Endothelial cell (in vitro differentiated cells): ENCODE measurements at regions not wholly inside any gene's neighbourhood (a gene's known extent, or its start where the extent isn't known, plus 50 kb on each side); places are given as distances from the start of the nearest gene placed in this dataset.

ENCODE experiments used
- DNase-seq: peaks from one replicate; pipeline ENCODE4 v3.0.0; 2021; ENCODE audit warnings: low spot score
- H3K27ac Mint-ChIP-seq: one replicate; pipeline ENCODE4 v1.8.0; 2021; ENCODE audit warnings: mixed read lengths, inconsistent platforms; ENCODE audit not compliant: unreplicated experiment
- H3K27me3 Mint-ChIP-seq: one replicate; pipeline ENCODE4 v1.8.0; 2021; ENCODE audit warnings: mild to moderate bottlenecking, moderate library complexity, mixed read lengths, inconsistent platforms; ENCODE audit not compliant: unreplicated experiment
- H3K36me3 Mint-ChIP-seq: one replicate; pipeline ENCODE4 v1.8.0; 2021; ENCODE audit warnings: mild to moderate bottlenecking, low read depth, mixed read lengths, inconsistent platforms; ENCODE audit not compliant: unreplicated experiment
- H3K4me1 Mint-ChIP-seq: one replicate; pipeline ENCODE4 v1.8.0; 2021; ENCODE audit warnings: mild to moderate bottlenecking, mixed read lengths, inconsistent platforms; ENCODE audit not compliant: unreplicated experiment
- H3K4me3 Mint-ChIP-seq: one replicate; pipeline ENCODE4 v1.8.0; 2021; ENCODE audit warnings: mild to moderate bottlenecking, mixed read lengths, inconsistent platforms; ENCODE audit not compliant: unreplicated experiment
- H3K9me3 Mint-ChIP-seq: one replicate; pipeline ENCODE4 v1.8.0; 2021; ENCODE audit warnings: mixed read lengths, inconsistent platforms; ENCODE audit not compliant: unreplicated experiment
- TF ChIP-seq, protein P1 (sequence below): fragments of 200-600 bp; sonication (generic); IDR thresholded peaks from one replicate; pipeline ENCODE4 v1.5.0; 2021; ENCODE audit warnings: antibody characterized with exemption; ENCODE audit not compliant: unreplicated experiment

DNA sequence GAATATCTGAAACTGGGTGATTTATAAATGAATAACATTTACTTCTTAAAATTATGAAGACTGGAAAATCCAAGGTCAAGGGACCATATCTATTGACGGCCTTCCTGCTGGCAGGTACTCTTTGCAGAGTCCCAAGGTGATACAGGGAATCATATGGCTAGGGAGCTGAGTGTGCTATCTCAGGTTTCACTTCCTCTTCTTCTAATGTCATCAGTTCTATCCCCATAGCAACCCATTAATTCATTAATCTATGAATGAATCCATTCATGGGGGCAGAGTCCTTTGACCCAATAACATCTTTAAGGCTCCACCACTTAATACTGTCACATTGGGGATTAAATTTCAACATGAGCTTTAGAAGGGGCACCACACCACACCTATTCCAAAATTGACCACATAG lies 772.0 kb downstream of the HACE1 start:
- H3K36me3 Mint-ChIP-seq, result no peaks in the 10 kb centered on the region

DNA sequence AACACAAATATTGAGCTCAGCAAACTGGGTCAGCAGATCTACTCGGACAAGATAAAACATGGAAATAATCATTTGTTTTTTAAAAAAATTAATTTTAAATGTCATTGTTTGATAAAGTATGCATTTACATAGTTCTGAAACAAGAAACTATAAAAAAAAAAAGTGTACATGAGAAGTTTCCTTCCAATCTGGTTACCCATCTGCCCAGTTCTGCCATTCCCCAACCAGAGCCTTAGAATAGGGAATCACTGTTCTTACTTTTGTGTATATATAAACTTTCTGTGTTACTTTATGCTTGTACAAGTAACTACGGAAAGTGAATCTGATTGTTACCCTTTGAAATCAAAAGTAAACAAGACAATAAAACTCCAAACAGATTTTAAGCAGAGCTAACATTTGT lies 791.4 kb downstream of the HACE1 start:
- H3K27ac Mint-ChIP-seq, result no peak overlapping the region
- no peaks in the 10 kb centered on the region for H3K36me3 Mint-ChIP-seq
- H3K4me1 Mint-ChIP-seq, result no peaks in the 10 kb centered on the region
- no peak for DNase-seq
- H3K27me3 Mint-ChIP-seq, result no peaks in the 10 kb centered on the region
- H3K9me3 Mint-ChIP-seq, result no peaks in the 10 kb centered on the region
- TF ChIP-seq, protein P1, sequence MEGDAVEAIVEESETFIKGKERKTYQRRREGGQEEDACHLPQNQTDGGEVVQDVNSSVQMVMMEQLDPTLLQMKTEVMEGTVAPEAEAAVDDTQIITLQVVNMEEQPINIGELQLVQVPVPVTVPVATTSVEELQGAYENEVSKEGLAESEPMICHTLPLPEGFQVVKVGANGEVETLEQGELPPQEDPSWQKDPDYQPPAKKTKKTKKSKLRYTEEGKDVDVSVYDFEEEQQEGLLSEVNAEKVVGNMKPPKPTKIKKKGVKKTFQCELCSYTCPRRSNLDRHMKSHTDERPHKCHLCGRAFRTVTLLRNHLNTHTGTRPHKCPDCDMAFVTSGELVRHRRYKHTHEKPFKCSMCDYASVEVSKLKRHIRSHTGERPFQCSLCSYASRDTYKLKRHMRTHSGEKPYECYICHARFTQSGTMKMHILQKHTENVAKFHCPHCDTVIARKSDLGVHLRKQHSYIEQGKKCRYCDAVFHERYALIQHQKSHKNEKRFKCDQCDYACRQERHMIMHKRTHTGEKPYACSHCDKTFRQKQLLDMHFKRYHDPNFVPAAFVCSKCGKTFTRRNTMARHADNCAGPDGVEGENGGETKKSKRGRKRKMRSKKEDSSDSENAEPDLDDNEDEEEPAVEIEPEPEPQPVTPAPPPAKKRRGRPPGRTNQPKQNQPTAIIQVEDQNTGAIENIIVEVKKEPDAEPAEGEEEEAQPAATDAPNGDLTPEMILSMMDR, result no peak
- H3K4me3 Mint-ChIP-seq, result no peak overlapping the region

More for the DNA sequence above, 772.0 kb downstream of the HACE1 start:
- TF ChIP-seq, protein P1, result no peak
- Mint-ChIP-seq H3K27me3 (peaks cover 5% of the 10 kb centered on the region), H3K9me3 (no peaks in the 10 kb centered on the region), H3K27ac (no peak overlapping the region), H3K4me3 (no peak overlapping the region), H3K4me1 (no peaks in the 10 kb centered on the region)
- no peak for DNase-seq

DNA sequence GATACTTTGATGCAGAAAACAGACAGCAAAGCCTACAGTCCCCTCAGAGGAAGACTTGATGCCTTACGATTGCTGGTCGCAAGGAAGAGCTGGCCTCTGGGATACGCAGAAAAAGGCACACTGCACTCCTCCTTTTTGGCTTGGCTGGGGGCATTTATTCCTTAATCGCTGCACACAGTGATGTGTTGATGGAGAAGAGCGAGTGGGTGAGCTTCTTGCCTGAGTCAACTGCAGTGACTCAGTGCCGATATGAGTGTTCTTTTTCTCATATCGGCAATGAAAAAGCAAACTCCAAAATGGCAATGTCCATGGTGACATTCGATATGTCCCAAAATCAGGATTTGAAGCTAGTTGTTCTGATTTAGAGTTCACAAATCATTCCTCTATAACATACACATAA lies 794.8 kb downstream of the HACE1 start:
- Mint-ChIP-seq H3K4me3 (no peak overlapping the region), H3K27ac (no peak overlapping the region), H3K9me3 (no peaks in the 10 kb centered on the region), H3K27me3 (no peaks in the 10 kb centered on the region), H3K36me3 (no peaks in the 10 kb centered on the region), H3K4me1 (no peaks in the 10 kb centered on the region)
- DNase-seq, result no peak
- TF ChIP-seq, protein P1, result no peak

DNA sequence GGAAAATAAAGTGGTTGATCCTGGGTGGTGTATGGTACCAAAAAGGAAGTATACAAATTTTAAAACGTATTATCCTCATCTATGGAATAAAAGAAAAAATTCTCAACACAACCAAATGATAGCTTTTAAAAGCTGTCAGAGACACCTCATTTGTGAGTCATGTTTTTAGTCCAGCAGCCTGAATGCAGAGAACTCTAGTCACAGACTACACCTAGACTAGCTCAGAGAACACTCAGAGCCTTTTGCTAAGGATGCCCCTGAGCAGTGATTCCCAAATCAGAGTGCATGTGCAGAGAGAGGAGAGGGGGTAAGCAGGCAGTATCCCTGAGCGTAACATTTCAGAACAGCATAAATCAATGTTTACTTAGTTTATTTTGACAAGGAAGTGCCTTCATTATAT lies 809.3 kb downstream of the HACE1 start:
- Mint-ChIP-seq H3K27ac (no peak overlapping the region), H3K4me3 (no peak overlapping the region), H3K27me3 (no peaks in the 10 kb centered on the region), H3K4me1 (peaks cover 6% of the 10 kb centered on the region), H3K36me3 (no peaks in the 10 kb centered on the region), H3K9me3 (no peaks in the 10 kb centered on the region)
- TF ChIP-seq, protein P1, result no peak
- no peak for DNase-seq

DNA sequence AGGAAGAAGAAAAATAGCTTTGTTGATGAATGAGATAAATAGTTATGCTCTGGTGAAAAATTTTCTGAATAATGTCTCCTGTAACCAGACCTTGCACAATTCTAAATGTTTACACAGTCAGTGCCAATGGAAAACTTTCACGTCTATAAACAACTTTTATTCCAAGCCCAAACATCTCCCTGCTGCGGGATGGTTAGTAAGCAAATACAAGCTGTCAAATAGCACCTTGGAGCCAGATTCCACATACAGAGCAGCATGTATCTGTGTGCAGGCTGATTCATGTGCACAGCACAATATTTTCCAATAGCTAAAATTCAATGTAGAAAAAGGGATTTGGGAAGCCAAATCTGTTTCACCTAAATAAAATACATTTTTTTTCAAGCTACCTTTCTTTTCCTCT lies 813.3 kb downstream of the HACE1 start:
- no peak for DNase-seq
- H3K4me1 Mint-ChIP-seq, result peaks cover 3% of the 10 kb centered on the region
- no peaks in the 10 kb centered on the region for H3K36me3 Mint-ChIP-seq
- peaks cover 1% of the 10 kb centered on the region for H3K27me3 Mint-ChIP-seq
- TF ChIP-seq, protein P1, result no peak
- no peak overlapping the region for H3K4me3 Mint-ChIP-seq
- H3K27ac Mint-ChIP-seq, result no peak overlapping the region
- H3K9me3 Mint-ChIP-seq, result no peaks in the 10 kb centered on the region
